ENCODE measurements at regions not wholly inside any gene's neighbourhood (a gene's known extent, or its start where the extent isn't known, plus 50 kb on each side); places are given as distances from the start of the nearest gene placed in this dataset.

DNA sequence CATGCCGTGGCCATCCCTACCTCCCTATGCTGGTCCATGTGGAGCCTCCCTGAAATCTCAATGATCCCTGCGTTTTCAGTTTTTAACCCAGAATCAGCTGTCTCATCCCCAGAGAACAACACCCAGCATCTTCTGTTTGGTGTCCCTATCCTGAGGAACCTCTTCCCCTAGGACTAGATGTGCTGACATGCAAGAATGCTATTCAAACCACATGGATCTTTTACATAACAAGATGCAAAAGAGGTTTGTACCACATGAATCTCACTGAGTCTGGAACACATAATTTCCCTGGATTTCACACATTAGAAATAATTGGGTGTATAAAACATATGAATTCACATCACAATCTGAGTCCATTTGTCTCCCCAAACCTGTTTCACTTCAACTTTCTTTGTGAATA is 174.6 kb upstream of the NECTIN3 start:
- TF ChIP-seq, protein P1, sequence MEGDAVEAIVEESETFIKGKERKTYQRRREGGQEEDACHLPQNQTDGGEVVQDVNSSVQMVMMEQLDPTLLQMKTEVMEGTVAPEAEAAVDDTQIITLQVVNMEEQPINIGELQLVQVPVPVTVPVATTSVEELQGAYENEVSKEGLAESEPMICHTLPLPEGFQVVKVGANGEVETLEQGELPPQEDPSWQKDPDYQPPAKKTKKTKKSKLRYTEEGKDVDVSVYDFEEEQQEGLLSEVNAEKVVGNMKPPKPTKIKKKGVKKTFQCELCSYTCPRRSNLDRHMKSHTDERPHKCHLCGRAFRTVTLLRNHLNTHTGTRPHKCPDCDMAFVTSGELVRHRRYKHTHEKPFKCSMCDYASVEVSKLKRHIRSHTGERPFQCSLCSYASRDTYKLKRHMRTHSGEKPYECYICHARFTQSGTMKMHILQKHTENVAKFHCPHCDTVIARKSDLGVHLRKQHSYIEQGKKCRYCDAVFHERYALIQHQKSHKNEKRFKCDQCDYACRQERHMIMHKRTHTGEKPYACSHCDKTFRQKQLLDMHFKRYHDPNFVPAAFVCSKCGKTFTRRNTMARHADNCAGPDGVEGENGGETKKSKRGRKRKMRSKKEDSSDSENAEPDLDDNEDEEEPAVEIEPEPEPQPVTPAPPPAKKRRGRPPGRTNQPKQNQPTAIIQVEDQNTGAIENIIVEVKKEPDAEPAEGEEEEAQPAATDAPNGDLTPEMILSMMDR (IDR thresholded peaks at IDR 0.05; ENCODE audit: insufficient read depth, low read depth, low read length, missing control alignments) = no peak
- DNase-seq (ENCODE audit: low read depth) = no peak

GRCh38 chr3:110900576-110900975 is 171.0 kb upstream of the NECTIN3 start:
- TF ChIP-seq, protein P1 (IDR thresholded peaks at IDR 0.05; ENCODE audit: insufficient read depth, low read depth, low read length, missing control alignments) = no peak
- no peak for DNase-seq (ENCODE audit: low read depth)
- H3K4me3 ChIP-seq (ENCODE audit: low read length) = no peak overlapping the region

More for the DNA sequence above, 174.6 kb upstream of the NECTIN3 start:
- H3K4me3 ChIP-seq (ENCODE audit: low read length) = no peak overlapping the region

GRCh38 chr3:110901536-110901935 is 170.1 kb upstream of the NECTIN3 start:
- TF ChIP-seq, protein P1 (IDR thresholded peaks at IDR 0.05; ENCODE audit: insufficient read depth, low read depth, low read length, missing control alignments) = no peak
- H3K4me3 ChIP-seq (ENCODE audit: low read length) = no peak overlapping the region
- DNase-seq (ENCODE audit: low read depth) = no peak

- TF ChIP-seq, protein P1 (IDR thresholded peaks at IDR 0.05; ENCODE audit: insufficient read depth, low read depth, low read length, missing control alignments) = no peak
- no peak overlapping the region for H3K4me3 ChIP-seq (ENCODE audit: low read length)
- DNase-seq (ENCODE audit: low read depth) = no peak
Measured at GRCh38 chr3:110902453-110903085, 169.0 kb upstream of the NECTIN3 start.

DNA sequence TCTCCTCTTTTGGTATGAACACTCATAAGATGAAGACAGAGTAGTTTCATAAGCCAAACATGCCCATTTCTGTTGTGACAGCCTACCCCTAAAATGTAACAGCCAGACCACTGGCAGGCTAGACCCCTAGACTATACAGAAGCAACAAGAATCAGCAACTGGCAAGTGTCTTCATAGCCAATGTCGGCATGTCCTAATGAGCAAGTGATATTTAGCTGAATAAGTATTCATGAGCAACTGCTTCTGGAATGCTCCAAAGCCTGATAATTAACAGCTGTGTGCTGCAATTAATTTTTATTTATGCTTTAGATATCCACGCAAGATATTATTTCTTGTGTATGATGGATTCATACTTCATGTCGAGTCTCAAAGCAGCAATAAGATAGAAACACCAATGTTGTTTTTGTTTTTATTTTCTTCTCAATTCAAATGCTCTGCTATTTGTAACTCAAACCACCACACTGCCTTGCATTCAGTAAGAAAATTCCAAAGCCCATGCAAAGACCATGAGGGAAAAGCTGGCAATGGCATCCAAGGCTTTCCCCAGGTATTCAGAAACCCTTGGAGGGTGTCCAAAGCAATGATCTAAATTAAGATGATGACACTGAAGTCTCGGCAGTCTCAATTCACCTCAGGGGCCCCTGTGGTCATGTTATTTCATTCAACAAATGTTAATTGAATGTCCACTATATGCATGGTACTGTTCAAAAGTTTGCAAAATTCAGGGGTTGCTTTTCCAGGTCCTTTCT is 167.7 kb upstream of the NECTIN3 start:
- TF ChIP-seq, protein P1 (IDR thresholded peaks at IDR 0.05; ENCODE audit: insufficient read depth, low read depth, low read length, missing control alignments) = no peak
- DNase-seq (ENCODE audit: low read depth) = no peak
- H3K4me3 ChIP-seq (ENCODE audit: low read length) = no peak overlapping the region

DNA sequence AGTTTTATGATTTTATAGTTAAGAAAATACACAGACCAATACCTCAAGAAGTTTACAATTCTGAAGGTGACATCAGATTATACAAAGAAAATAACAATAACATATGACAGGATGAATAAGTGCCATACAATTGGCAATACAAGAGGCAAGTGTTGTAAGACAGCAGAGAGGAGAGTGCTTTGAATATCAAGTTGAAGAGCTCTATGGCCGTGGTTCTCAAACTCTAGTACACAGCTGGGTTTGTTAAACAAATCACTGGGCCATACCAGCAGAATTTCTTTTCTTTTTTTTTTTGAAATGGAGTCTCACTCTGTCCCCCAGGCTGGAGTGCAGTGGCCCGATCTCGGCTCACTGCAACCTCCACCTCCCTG is 167.1 kb upstream of the NECTIN3 start:
- TF ChIP-seq, protein P1 (IDR thresholded peaks at IDR 0.05; ENCODE audit: insufficient read depth, low read depth, low read length, missing control alignments) = no peak
- H3K4me3 ChIP-seq (ENCODE audit: low read length) = no peak overlapping the region
- no peak for DNase-seq (ENCODE audit: low read depth)

Measured in epithelial cell of esophagus (primary cell).